BE2C (cell line): ENCODE measurements at regions not wholly inside any gene's neighbourhood (a gene's known extent, or its start where the extent isn't known, plus 50 kb on each side); places are given as distances from the start of the nearest gene placed in this dataset.

ENCODE experiments used
- DNase-seq: peaks from one replicate; pipeline ENCODE4 v3.0.0-alpha.2; 2020
- H3K27me3 ChIP-seq: fragments of 250-450 bp; sonication (Bioruptor Pico); 2 replicates; pipeline ENCODE4 v1.5.1; 2020; ENCODE audit warnings: mild to moderate bottlenecking
- H3K36me3 ChIP-seq: fragments of 250-450 bp; sonication (Bioruptor Pico); 2 replicates; pipeline ENCODE4 v1.5.1; 2020; ENCODE audit warnings: mild to moderate bottlenecking
- H3K4me1 ChIP-seq: fragments of 250-450 bp; sonication (Bioruptor Pico); 2 replicates; pipeline ENCODE4 v1.5.1; 2020
- H3K4me3 ChIP-seq: 2 replicates; pipeline ENCODE4 v1.5.1; 2011; ENCODE audit warnings: low read depth, low read length
- H3K9me3 ChIP-seq: fragments of 250-450 bp; sonication (Bioruptor Pico); 2 replicates; pipeline ENCODE4 v1.5.1; 2020
- CTCF ChIP-seq: IDR thresholded peaks from 2 replicates; pipeline ENCODE4 v1.5.1; 2012; ENCODE audit warnings: mild to moderate bottlenecking, low read depth, low read length

GRCh38 chr9:26406676-26407075, 485.9 kb downstream of the CAAP1 start:
- Histone ChIP-seq H3K9me3 (no peaks in the 10 kb centered on the region), H3K4me1 (no peaks in the 10 kb centered on the region), H3K36me3 (no peaks in the 10 kb centered on the region), H3K27me3 (no peaks in the 10 kb centered on the region), H3K4me3 (no peak overlapping the region)
- no peak for TF ChIP-seq CTCF
- DNase-seq = no peak

- DNase-seq = no peak
- no peaks in the 10 kb centered on the region for H3K36me3 ChIP-seq
- H3K4me1 ChIP-seq = no peaks in the 10 kb centered on the region
- no peaks in the 10 kb centered on the region for H3K27me3 ChIP-seq
- no peaks in the 10 kb centered on the region for H3K9me3 ChIP-seq
- H3K4me3 ChIP-seq = no peak overlapping the region
- no peak for TF ChIP-seq CTCF
These were observed 493.0 kb downstream of the CAAP1 start for GRCh38 chr9:26399556-26399955.

DNA sequence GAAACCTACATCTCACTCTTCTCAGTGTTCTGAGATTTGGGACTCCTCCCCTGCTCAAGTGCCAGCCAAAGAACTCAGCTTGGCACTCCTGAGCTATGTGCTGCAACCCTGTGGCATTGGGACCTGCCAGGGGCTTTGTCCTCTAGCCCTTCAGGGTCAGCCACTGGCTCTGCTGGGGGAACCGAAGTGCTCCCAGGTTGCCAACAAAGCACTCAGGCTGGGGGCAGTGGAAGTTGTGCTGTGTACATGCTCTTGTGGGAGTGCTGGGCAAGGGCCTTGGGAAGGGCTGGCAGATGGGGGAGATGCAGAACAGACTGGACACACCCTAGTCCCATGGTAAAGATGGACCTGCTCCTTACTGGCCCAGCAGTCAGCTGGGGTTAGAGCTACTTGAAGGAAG, 498.6 kb downstream of the CAAP1 start:
- TF ChIP-seq CTCF = no peak
- Histone ChIP-seq H3K4me1 (no peaks in the 10 kb centered on the region), H3K9me3 (no peaks in the 10 kb centered on the region; the same call in 1 of the 2 replicates), H3K27me3 (no peaks in the 10 kb centered on the region), H3K36me3 (no peaks in the 10 kb centered on the region), H3K4me3 (no peak overlapping the region)
- DNase-seq = no peak

DNA sequence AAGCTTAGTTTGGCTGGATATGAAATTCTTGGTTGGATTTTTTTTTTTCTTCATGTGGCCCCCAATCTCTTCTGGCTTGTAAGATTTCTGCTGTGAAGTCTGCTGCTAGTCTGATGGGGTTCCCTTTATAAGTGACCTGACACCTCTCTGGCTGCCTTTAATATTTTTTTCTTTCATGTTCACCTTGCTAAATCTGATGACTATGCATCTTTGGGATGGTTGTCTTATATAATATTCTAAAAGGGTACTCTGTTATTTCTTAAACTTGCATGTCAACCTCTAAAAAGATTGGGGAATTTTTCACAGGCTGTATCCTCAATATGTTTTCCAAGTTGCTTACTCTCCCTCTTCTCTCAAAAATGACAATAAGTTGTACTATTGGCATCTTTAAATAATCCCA, 500.0 kb downstream of the CAAP1 start:
- Histone ChIP-seq H3K27me3 (no peaks in the 10 kb centered on the region), H3K4me1 (no peaks in the 10 kb centered on the region), H3K9me3 (no peaks in the 10 kb centered on the region; the same call in 1 of the 2 replicates), H3K36me3 (no peaks in the 10 kb centered on the region), H3K4me3 (no peak overlapping the region)
- TF ChIP-seq CTCF = no peak
- DNase-seq = no peak

- no peak for TF ChIP-seq CTCF
- Histone ChIP-seq H3K9me3 (no peaks in the 10 kb centered on the region; the same call in 1 of the 2 replicates), H3K4me3 (no peak overlapping the region), H3K27me3 (no peaks in the 10 kb centered on the region), H3K4me1 (no peaks in the 10 kb centered on the region), H3K36me3 (no peaks in the 10 kb centered on the region)
- DNase-seq = no peak
These were observed 501.6 kb downstream of the CAAP1 start for GRCh38 chr9:26391036-26391435.

GRCh38 chr9:26375448-26375847, 517.2 kb downstream of the CAAP1 start:
- no peak for TF ChIP-seq CTCF
- Histone ChIP-seq H3K36me3 (no peaks in the 10 kb centered on the region), H3K9me3 (no peaks in the 10 kb centered on the region), H3K4me1 (no peaks in the 10 kb centered on the region), H3K4me3 (no peak overlapping the region), H3K27me3 (no peaks in the 10 kb centered on the region)
- no peak for DNase-seq
